ENCODE measurements at regions not wholly inside any gene's neighbourhood (a gene's known extent, or its start where the extent isn't known, plus 50 kb on each side); places are given as distances from the start of the nearest gene placed in this dataset.

DNA sequence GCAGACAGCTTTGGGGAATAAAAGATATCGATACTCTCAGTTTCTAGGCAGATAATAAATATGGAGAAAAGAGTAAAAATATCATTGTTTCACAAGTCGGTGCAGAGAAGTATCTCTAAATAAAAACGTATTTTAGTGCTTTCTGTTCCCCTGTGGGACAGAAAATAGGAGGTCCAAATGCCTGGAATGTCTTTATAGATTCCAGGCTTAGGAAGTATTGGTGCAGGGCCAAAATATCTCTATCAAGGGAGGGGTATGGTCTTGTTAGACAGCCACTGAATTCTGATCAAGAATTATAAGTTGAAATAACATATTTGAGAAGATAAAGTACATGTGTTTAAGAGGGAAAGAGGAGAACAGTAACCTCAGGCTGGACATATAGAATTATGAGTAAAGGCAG, 596.4 kb downstream of the PCDH18 start:
- Histone ChIP-seq H3K27ac (no peak overlapping the region), H3K36me3 (no peaks in the 10 kb centered on the region), H3K9me3 (no peaks in the 10 kb centered on the region), H3K4me1 (no peaks in the 10 kb centered on the region), H3K27me3 (ENCODE audit: low read depth) (no peaks in the 10 kb centered on the region), H3K4me3 (no peak overlapping the region)
- TF ChIP-seq, protein P1, sequence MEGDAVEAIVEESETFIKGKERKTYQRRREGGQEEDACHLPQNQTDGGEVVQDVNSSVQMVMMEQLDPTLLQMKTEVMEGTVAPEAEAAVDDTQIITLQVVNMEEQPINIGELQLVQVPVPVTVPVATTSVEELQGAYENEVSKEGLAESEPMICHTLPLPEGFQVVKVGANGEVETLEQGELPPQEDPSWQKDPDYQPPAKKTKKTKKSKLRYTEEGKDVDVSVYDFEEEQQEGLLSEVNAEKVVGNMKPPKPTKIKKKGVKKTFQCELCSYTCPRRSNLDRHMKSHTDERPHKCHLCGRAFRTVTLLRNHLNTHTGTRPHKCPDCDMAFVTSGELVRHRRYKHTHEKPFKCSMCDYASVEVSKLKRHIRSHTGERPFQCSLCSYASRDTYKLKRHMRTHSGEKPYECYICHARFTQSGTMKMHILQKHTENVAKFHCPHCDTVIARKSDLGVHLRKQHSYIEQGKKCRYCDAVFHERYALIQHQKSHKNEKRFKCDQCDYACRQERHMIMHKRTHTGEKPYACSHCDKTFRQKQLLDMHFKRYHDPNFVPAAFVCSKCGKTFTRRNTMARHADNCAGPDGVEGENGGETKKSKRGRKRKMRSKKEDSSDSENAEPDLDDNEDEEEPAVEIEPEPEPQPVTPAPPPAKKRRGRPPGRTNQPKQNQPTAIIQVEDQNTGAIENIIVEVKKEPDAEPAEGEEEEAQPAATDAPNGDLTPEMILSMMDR (IDR thresholded peaks at IDR 0.05): no peak
- no peak for ATAC-seq
- no peak for DNase-seq
- intact Hi-C loops (cut with DNase I): no loop called here

DNA sequence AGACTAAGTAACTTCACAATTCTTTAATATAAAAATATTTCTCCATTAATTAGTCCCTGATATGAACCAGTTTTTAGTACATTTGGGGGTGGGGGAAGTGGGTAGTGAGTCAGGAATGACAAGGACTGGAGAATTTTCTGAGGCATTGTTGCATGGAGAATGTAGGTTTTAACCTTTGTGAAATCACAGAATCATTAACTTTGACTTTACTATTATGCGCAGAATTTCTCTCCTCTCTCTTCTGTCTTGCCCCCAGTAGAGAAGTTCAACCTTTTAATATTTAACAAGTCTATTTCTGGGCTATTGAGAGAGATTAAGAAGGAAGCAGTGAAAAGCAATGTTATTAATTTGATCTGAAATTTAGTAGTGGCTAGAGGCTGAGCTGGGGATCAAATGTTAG, 597.0 kb downstream of the PCDH18 start:
- Histone ChIP-seq H3K27me3 (ENCODE audit: low read depth) (no peaks in the 10 kb centered on the region), H3K36me3 (no peaks in the 10 kb centered on the region), H3K4me3 (no peak overlapping the region), H3K4me1 (no peaks in the 10 kb centered on the region), H3K9me3 (no peaks in the 10 kb centered on the region), H3K27ac (no peak overlapping the region)
- no peak for ATAC-seq
- no peak for DNase-seq
- intact Hi-C loops (cut with DNase I): no loop called here
- TF ChIP-seq, protein P1 (IDR thresholded peaks at IDR 0.05): no peak

DNA sequence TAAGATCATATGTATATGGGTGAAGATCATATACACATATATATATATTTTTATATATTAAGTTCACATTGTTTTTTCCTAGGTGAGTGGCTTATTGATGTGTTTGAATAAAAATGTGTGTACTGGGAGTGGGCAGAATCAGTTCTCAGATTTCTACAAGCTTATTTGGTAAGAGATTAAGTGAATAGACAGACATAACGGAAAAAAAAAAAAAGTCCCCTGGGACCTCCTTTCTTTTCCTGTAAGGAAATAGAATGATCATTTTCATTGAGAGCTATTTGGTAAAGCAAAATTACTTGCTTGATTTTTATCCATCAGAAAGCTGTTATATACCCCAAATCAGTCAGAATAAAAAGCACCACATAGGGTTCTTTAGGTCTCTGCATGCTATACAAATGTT, 597.7 kb downstream of the PCDH18 start:
- intact Hi-C loops (cut with DNase I): no loop called here

GRCh38 chr4:136931781-136932180, 600.5 kb downstream of the PCDH18 start:
- Histone ChIP-seq H3K27me3 (ENCODE audit: low read depth) (no peaks in the 10 kb centered on the region), H3K27ac (no peak overlapping the region), H3K36me3 (no peaks in the 10 kb centered on the region), H3K9me3 (no peaks in the 10 kb centered on the region), H3K4me3 (no peak overlapping the region), H3K4me1 (no peaks in the 10 kb centered on the region)
- intact Hi-C loops (cut with DNase I): no loop called here
- TF ChIP-seq, protein P1 (IDR thresholded peaks at IDR 0.05): no peak
- no peak for DNase-seq
- no peak for ATAC-seq

More for the DNA sequence above, 597.7 kb downstream of the PCDH18 start:
- Histone ChIP-seq H3K4me3 (no peak overlapping the region), H3K36me3 (no peaks in the 10 kb centered on the region), H3K9me3 (no peaks in the 10 kb centered on the region), H3K4me1 (no peaks in the 10 kb centered on the region), H3K27ac (no peak overlapping the region), H3K27me3 (ENCODE audit: low read depth) (no peaks in the 10 kb centered on the region)
- no peak for ATAC-seq
- no peak for DNase-seq
- TF ChIP-seq, protein P1 (IDR thresholded peaks at IDR 0.05): no peak

DNA sequence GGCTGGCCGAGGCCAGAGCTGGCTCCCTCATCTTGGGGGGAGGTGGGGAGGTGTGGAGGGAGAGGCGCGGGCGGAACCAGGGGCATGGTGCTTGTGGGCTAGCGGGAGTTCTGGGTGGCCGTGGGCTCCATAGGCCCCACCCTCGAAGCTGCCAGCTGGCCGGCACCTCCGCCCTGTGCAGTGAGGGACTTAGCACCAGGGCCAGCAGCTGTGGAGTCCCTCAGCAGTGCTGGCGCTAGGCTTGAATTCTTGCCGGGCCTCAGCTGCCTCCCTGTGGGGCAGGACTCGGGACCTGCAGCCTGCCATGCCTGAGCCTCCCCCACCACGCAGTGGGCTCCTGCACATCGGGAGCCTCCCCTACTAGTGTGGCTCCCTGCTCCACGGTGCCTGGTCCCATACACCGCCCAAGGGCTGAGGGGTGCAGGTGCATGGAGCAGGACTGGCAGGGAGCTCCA, 603.3 kb downstream of the PCDH18 start:
- Histone ChIP-seq H3K4me1 (no peaks in the 10 kb centered on the region), H3K4me3 (no peak overlapping the region), H3K27ac (no peak overlapping the region), H3K36me3 (no peaks in the 10 kb centered on the region), H3K9me3 (no peaks in the 10 kb centered on the region), H3K27me3 (ENCODE audit: low read depth) (no peaks in the 10 kb centered on the region)
- TF ChIP-seq, protein P1 (IDR thresholded peaks at IDR 0.05): no peak
- DNase-seq: no peak
- peak in 1 of 2 donors; percentile 45 for ATAC-seq
- intact Hi-C loops (cut with DNase I): no loop called here

GRCh38 chr4:136927172-136927571, 605.1 kb downstream of the PCDH18 start:
- no peaks in the 10 kb centered on the region for H3K27me3 ChIP-seq (ENCODE audit: low read depth)
- TF ChIP-seq, protein P1 (IDR thresholded peaks at IDR 0.05): no peak
- H3K9me3 ChIP-seq: no peaks in the 10 kb centered on the region
- ATAC-seq: no peak
- H3K4me3 ChIP-seq: no peak overlapping the region
- intact Hi-C loops (cut with DNase I): no loop called here
- no peak overlapping the region for H3K27ac ChIP-seq
- H3K4me1 ChIP-seq: no peaks in the 10 kb centered on the region
- DNase-seq: no peak
- H3K36me3 ChIP-seq: no peaks in the 10 kb centered on the region

Data from lower lobe of right lung (tissue), 2 donors.